Activated naive CD4-positive, alpha-beta T cell treated with anti-CD3 and anti-CD28 coated beads for 36 hours (primary cell): ENCODE measurements at regions not wholly inside any gene's neighbourhood (a gene's known extent, or its start where the extent isn't known, plus 50 kb on each side); places are given as distances from the start of the nearest gene placed in this dataset.

Experiments used
- CTCF ChIA-PET: fragments of 350-600 bp; sonication (Branson Sonifier 250); formaldehyde crosslinking; loops from one replicate; lab custom pipeline; 2021; ENCODE audit warnings: antibody characterized with exemption; lab: Charles Lee
- DNase-seq: peaks from one replicate; pipeline ENCODE4 v3.0.0-alpha.2; 2020
- H3K27ac Mint-ChIP-seq: one replicate; pipeline ENCODE4 v1.8.0; 2021; ENCODE audit warnings: mild to moderate bottlenecking, mixed read lengths
- H3K27me3 Mint-ChIP-seq: one replicate; pipeline ENCODE4 v1.8.0; 2021; ENCODE audit warnings: low read depth, mixed read lengths
- H3K36me3 Mint-ChIP-seq: one replicate; pipeline ENCODE4 v1.8.0; 2021; ENCODE audit warnings: low read depth, mixed read lengths
- H3K4me1 Mint-ChIP-seq: one replicate; pipeline ENCODE4 v1.8.0; 2021; ENCODE audit warnings: low read depth, mixed read lengths
- H3K4me3 Mint-ChIP-seq: one replicate; pipeline ENCODE4 v1.8.0; 2021; ENCODE audit warnings: mild to moderate bottlenecking, moderate library complexity, mixed read lengths
- H3K9me3 Mint-ChIP-seq: one replicate; pipeline ENCODE4 v1.8.0; 2021; ENCODE audit warnings: mixed read lengths
- intact Hi-C: fragments of 100-400 bp; cut with micrococcal nuclease; formaldehyde crosslinking; loops from one replicate; pipeline ENCODE4 v1.15.1; 2023

- no peaks in the 10 kb centered on the region for H3K4me1 Mint-ChIP-seq
- no peaks in the 10 kb centered on the region for H3K36me3 Mint-ChIP-seq
- H3K27ac Mint-ChIP-seq, result no peak overlapping the region
- intact Hi-C loops, result no loop called here
- CTCF ChIA-PET, result interaction anchor here (1.3 kb wide), 1 partner anchor 9 kb away, joined by 4 read pairs; no protein-coding TSS in a partner anchor
- peaks cover 9% of the 10 kb centered on the region for H3K27me3 Mint-ChIP-seq
- DNase-seq, result no peak
- no peak overlapping the region for H3K4me3 Mint-ChIP-seq
- H3K9me3 Mint-ChIP-seq, result no peaks in the 10 kb centered on the region
Measured at GRCh38 chr11:8320076-8320475, 56.4 kb upstream of the LMO1 start.

- Mint-ChIP-seq H3K4me1 (no peaks in the 10 kb centered on the region), H3K36me3 (no peaks in the 10 kb centered on the region), H3K4me3 (no peak overlapping the region), H3K27ac (no peak overlapping the region), H3K9me3 (no peaks in the 10 kb centered on the region), H3K27me3 (peaks cover 9% of the 10 kb centered on the region)
- peak; percentile 25 for DNase-seq
- intact Hi-C loops, result no loop called here
- CTCF ChIA-PET, result interaction anchor here (1.0 kb wide), 1 partner anchor 249 kb away, joined by 4 read pairs; no protein-coding TSS in a partner anchor
Measured at GRCh38 chr11:8318536-8318935, 54.9 kb upstream of the LMO1 start.

- H3K4me1 Mint-ChIP-seq, result no peaks in the 10 kb centered on the region
- no peaks in the 10 kb centered on the region for H3K9me3 Mint-ChIP-seq
- peaks cover 9% of the 10 kb centered on the region for H3K27me3 Mint-ChIP-seq
- CTCF ChIA-PET, result interaction anchor here (1.0 to 1.6 kb wide), 3 partner anchors 12 to 124 kb away, joined by 3 to 4 read pairs (median 3); no protein-coding TSS in a partner anchor
- no peaks in the 10 kb centered on the region for H3K36me3 Mint-ChIP-seq
- no peak overlapping the region for H3K27ac Mint-ChIP-seq
- intact Hi-C loops, result no loop called here
- no peak overlapping the region for H3K4me3 Mint-ChIP-seq
- DNase-seq, result no peak
Measured at GRCh38 chr11:8317159-8317558, 53.5 kb upstream of the LMO1 start.

GRCh38 chr11:8315954-8316353, 52.3 kb upstream of the LMO1 start:
- no peak overlapping the region for H3K4me3 Mint-ChIP-seq
- no peaks in the 10 kb centered on the region for H3K36me3 Mint-ChIP-seq
- intact Hi-C loops, result no loop called here
- DNase-seq, result no peak
- CTCF ChIA-PET, result interaction anchor here (1.6 kb wide), 1 partner anchor 28 kb away, joined by 3 read pairs; no protein-coding TSS in a partner anchor
- no peaks in the 10 kb centered on the region for H3K9me3 Mint-ChIP-seq
- peaks cover 9% of the 10 kb centered on the region for H3K27me3 Mint-ChIP-seq
- no peak overlapping the region for H3K27ac Mint-ChIP-seq
- H3K4me1 Mint-ChIP-seq, result no peaks in the 10 kb centered on the region

- intact Hi-C loops, result no loop called here
- CTCF ChIA-PET, result no interaction called here
- DNase-seq, result no peak
- no peak overlapping the region for H3K27ac Mint-ChIP-seq
- no peak overlapping the region for H3K4me3 Mint-ChIP-seq
- no peaks in the 10 kb centered on the region for H3K9me3 Mint-ChIP-seq
- peaks cover 8% of the 10 kb centered on the region for H3K27me3 Mint-ChIP-seq
- no peaks in the 10 kb centered on the region for H3K36me3 Mint-ChIP-seq
- no peaks in the 10 kb centered on the region for H3K4me1 Mint-ChIP-seq
Measured at GRCh38 chr11:8315463-8315862, 51.8 kb upstream of the LMO1 start.

- intact Hi-C loops, result no loop called here
- H3K27ac Mint-ChIP-seq, result no peak overlapping the region
- H3K36me3 Mint-ChIP-seq, result no peaks in the 10 kb centered on the region
- H3K4me3 Mint-ChIP-seq, result no peak overlapping the region
- peaks cover 3% of the 10 kb centered on the region for H3K27me3 Mint-ChIP-seq
- no peaks in the 10 kb centered on the region for H3K4me1 Mint-ChIP-seq
- CTCF ChIA-PET, result no interaction called here
- DNase-seq, result no peak
- H3K9me3 Mint-ChIP-seq, result no peaks in the 10 kb centered on the region
Measured at GRCh38 chr11:8314916-8315315, 51.2 kb upstream of the LMO1 start.

- intact Hi-C loops, result no loop called here
- Mint-ChIP-seq H3K9me3 (no peaks in the 10 kb centered on the region), H3K27ac (no peak overlapping the region), H3K36me3 (no peaks in the 10 kb centered on the region), H3K4me1 (no peaks in the 10 kb centered on the region), H3K27me3 (peaks cover 3% of the 10 kb centered on the region), H3K4me3 (no peak overlapping the region)
- CTCF ChIA-PET, result no interaction called here
- no peak for DNase-seq
Measured at GRCh38 chr11:8313504-8314090, 49.9 kb upstream of the LMO1 start.
